Activated T-helper 1 cell treated with anti-CD3 and anti-CD28 coated beads, Interleukin-2, amount 50 U/mL, for 16 hours (primary cell): ENCODE measurements at regions not wholly inside any gene's neighbourhood (a gene's known extent, or its start where the extent isn't known, plus 50 kb on each side); places are given as distances from the start of the nearest gene placed in this dataset.

Source experiments
- DNase-seq, 2 donors: peaks; one replicate each; pipeline ENCODE4 v3.0.0-alpha.2; 2020; ENCODE audit warnings: low read depth in 1 of 2, low spot score in 1 of 2

GRCh38 chr2:5841126-5841525, 148.9 kb downstream of the SOX11 start:
- DNase-seq = no peak

- no peak for DNase-seq
These were observed 150.1 kb downstream of the SOX11 start for GRCh38 chr2:5842326-5842725.

GRCh38 chr2:5845798-5846330, 153.7 kb downstream of the SOX11 start:
- DNase-seq = no peak

GRCh38 chr2:5846881-5847280, 154.7 kb downstream of the SOX11 start:
- DNase-seq = no peak

- no peak for DNase-seq
These were observed 157.4 kb downstream of the SOX11 start for GRCh38 chr2:5849562-5849961.

- no peak for DNase-seq
These were observed 159.2 kb downstream of the SOX11 start for GRCh38 chr2:5851410-5851809.

GRCh38 chr2:5854797-5855196, 162.6 kb downstream of the SOX11 start:
- DNase-seq = no peak

GRCh38 chr2:5867056-5867455, 174.9 kb downstream of the SOX11 start:
- DNase-seq = no peak

GRCh38 chr2:5868931-5869330, 176.7 kb downstream of the SOX11 start:
- no peak for DNase-seq

GRCh38 chr2:5869936-5870335, 177.8 kb downstream of the SOX11 start:
- DNase-seq = no peak

- DNase-seq = no peak
These were observed 185.2 kb downstream of the SOX11 start for GRCh38 chr2:5877360-5877759.

GRCh38 chr2:5885451-5886173, 193.4 kb downstream of the SOX11 start:
- DNase-seq = no peak

- DNase-seq = no peak
These were observed 194.3 kb downstream of the SOX11 start for GRCh38 chr2:5886462-5886861.

GRCh38 chr2:5888126-5888525, 195.9 kb downstream of the SOX11 start:
- DNase-seq = no peak

GRCh38 chr2:5889519-5889918, 197.3 kb downstream of the SOX11 start:
- no peak for DNase-seq

- no peak for DNase-seq
These were observed 202.2 kb downstream of the SOX11 start for GRCh38 chr2:5894355-5894754.

GRCh38 chr2:5895284-5895683, 203.1 kb downstream of the SOX11 start:
- no peak for DNase-seq

GRCh38 chr2:5897249-5897648, 205.1 kb downstream of the SOX11 start:
- no peak for DNase-seq

GRCh38 chr2:5898667-5899066, 206.5 kb downstream of the SOX11 start:
- no peak for DNase-seq

GRCh38 chr2:5905661-5906060, 213.5 kb downstream of the SOX11 start:
- no peak for DNase-seq

GRCh38 chr2:5908071-5908470, 215.9 kb downstream of the SOX11 start:
- no peak for DNase-seq

GRCh38 chr2:5911718-5912117, 219.5 kb downstream of the SOX11 start:
- no peak for DNase-seq

- no peak for DNase-seq
These were observed 221.7 kb downstream of the SOX11 start for GRCh38 chr2:5913711-5914395.
